Activated CD8-positive, alpha-beta T cell treated with anti-CD3 and anti-CD28 coated beads, Interleukin-2, amount 10 ng/mL, durations not matched to agents 7 days and 5 days (primary cell): ENCODE measurements at regions not wholly inside any gene's neighbourhood (a gene's known extent, or its start where the extent isn't known, plus 50 kb on each side); places are given as distances from the start of the nearest gene placed in this dataset.
"Not testable (repeated sequence)": the region's sequence is repeated elsewhere in the genome, so short reads cannot be mapped to it uniquely, and the experiment has no call there.

Experiments used
- ATAC-seq: fragments of 150-1000 bp; cut with Tn5 transposase; one replicate; pipeline ENCODE4 v1.10.0; 2021; ENCODE audit warnings: moderate library complexity
- CTCF ChIA-PET: fragments of 350-600 bp; sonication (Branson Sonifier 250); formaldehyde crosslinking; loops from one replicate; lab custom pipeline; 2021; ENCODE audit warnings: antibody characterized with exemption; lab: Charles Lee
- POLR2A ChIA-PET: fragments of 350-600 bp; sonication (Branson Sonifier 250); formaldehyde crosslinking; loops from one replicate; lab custom pipeline; 2021; ENCODE audit warnings: antibody characterized with exemption; lab: Charles Lee
- DNase-seq: peaks from one replicate; pipeline ENCODE4 v3.0.0-alpha.2; 2020
- H3K27ac Mint-ChIP-seq: one replicate; pipeline ENCODE4 v1.8.0; 2021; ENCODE audit warnings: mild to moderate bottlenecking, mixed read lengths
- H3K27me3 Mint-ChIP-seq: one replicate; pipeline ENCODE4 v1.8.0; 2021; ENCODE audit warnings: low read depth, mixed read lengths
- H3K36me3 Mint-ChIP-seq: one replicate; pipeline ENCODE4 v1.8.0; 2021; ENCODE audit warnings: low read depth, mixed read lengths
- H3K4me1 Mint-ChIP-seq: one replicate; pipeline ENCODE4 v1.8.0; 2021; ENCODE audit warnings: low read depth, mixed read lengths
- H3K4me3 Mint-ChIP-seq: one replicate; pipeline ENCODE4 v1.8.0; 2021; ENCODE audit warnings: mild to moderate bottlenecking, mixed read lengths
- H3K9me3 Mint-ChIP-seq: one replicate; pipeline ENCODE4 v1.8.0; 2022; ENCODE audit warnings: mixed read lengths; ENCODE audit not compliant: insufficient read depth

- no peak overlapping the region for H3K27ac Mint-ChIP-seq
- ChIA-PET CTCF (no interaction called here), POLR2A (no interaction called here)
- no peaks in the 10 kb centered on the region for H3K27me3 Mint-ChIP-seq
- DNase-seq (no peak), ATAC-seq (no peak)
- no peaks in the 10 kb centered on the region for H3K4me1 Mint-ChIP-seq
- no peaks in the 10 kb centered on the region for H3K9me3 Mint-ChIP-seq
- H3K36me3 Mint-ChIP-seq = no peaks in the 10 kb centered on the region
- no peak overlapping the region for H3K4me3 Mint-ChIP-seq
Measured at GRCh38 chr5:57937501-57938173, 455.0 kb upstream of the ACTBL2 start.

- DNase-seq (no peak), ATAC-seq (no peak)
- POLR2A ChIA-PET = no interaction called here
- CTCF ChIA-PET = no interaction called here
- Mint-ChIP-seq H3K36me3 (no peaks in the 10 kb centered on the region), H3K4me1 (no peaks in the 10 kb centered on the region), H3K9me3 (no peaks in the 10 kb centered on the region), H3K27me3 (no peaks in the 10 kb centered on the region), H3K4me3 (no peak overlapping the region), H3K27ac (no peak overlapping the region)
Measured at GRCh38 chr5:57937025-57937424, 454.4 kb upstream of the ACTBL2 start.

DNA sequence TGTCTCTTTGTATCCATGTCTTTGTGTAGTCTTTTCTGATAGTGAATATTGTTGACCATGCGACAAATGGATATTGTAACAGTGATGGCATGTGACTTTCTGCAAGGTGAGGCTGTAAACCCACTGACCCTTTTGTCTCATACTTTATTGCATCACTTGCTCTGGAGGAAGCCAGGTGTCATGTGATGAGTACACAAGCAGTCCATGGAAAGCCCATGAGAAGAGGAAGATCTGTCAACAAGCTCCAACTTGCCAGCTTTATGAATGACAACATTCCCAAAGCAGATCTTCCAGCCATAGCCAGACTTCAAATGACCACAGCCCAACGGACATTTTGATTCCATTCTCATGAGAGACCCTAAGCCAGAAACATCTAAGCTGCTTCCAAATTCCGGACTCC lies 450.1 kb upstream of the ACTBL2 start:
- H3K27ac Mint-ChIP-seq = no peak overlapping the region
- no peaks in the 10 kb centered on the region for H3K9me3 Mint-ChIP-seq
- H3K36me3 Mint-ChIP-seq = no peaks in the 10 kb centered on the region
- no peak for DNase-seq
- ATAC-seq = no peak
- H3K27me3 Mint-ChIP-seq = no peaks in the 10 kb centered on the region
- ChIA-PET POLR2A (no interaction called here), CTCF (no interaction called here)
- H3K4me3 Mint-ChIP-seq = no peak overlapping the region
- H3K4me1 Mint-ChIP-seq = no peaks in the 10 kb centered on the region

GRCh38 chr5:57931807-57932206 lies 449.2 kb upstream of the ACTBL2 start:
- Mint-ChIP-seq H3K4me1 (no peaks in the 10 kb centered on the region), H3K36me3 (no peaks in the 10 kb centered on the region), H3K4me3 (no peak overlapping the region), H3K9me3 (no peaks in the 10 kb centered on the region), H3K27me3 (no peaks in the 10 kb centered on the region), H3K27ac (no peak overlapping the region)
- ChIA-PET POLR2A (no interaction called here), CTCF (no interaction called here)
- DNase-seq (no peak), ATAC-seq (no peak)

GRCh38 chr5:57931352-57931751 lies 448.7 kb upstream of the ACTBL2 start:
- Mint-ChIP-seq H3K4me1 (no peaks in the 10 kb centered on the region), H3K36me3 (no peaks in the 10 kb centered on the region), H3K27me3 (no peaks in the 10 kb centered on the region), H3K9me3 (no peaks in the 10 kb centered on the region), H3K27ac (no peak overlapping the region), H3K4me3 (no peak overlapping the region)
- POLR2A ChIA-PET = no interaction called here
- CTCF ChIA-PET = no interaction called here
- ATAC-seq = no peak
- DNase-seq = no peak

DNA sequence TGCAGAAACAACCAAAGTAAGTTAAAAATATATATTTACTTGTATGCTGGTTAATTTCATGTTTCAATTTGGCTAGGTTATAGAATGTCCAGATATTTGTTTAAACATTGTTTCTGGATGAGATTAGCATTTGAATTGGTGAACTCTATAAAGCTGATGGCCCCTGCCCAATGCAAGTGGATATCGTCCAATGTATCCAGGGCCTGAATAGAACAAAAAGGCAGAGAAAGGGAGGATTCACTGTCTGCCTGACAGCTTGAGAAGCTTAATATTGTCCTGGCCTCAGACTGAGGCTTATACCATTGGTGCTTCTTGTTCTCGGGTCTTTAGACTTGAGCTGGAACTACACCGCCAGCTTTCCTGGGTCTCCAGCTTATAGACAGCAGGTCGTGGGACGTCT lies 446.7 kb upstream of the ACTBL2 start:
- Mint-ChIP-seq H3K27me3 (no peaks in the 10 kb centered on the region), H3K4me3 (no peak overlapping the region), H3K27ac (no peak overlapping the region), H3K9me3 (no peaks in the 10 kb centered on the region), H3K36me3 (no peaks in the 10 kb centered on the region), H3K4me1 (no peaks in the 10 kb centered on the region)
- DNase-seq (no peak), ATAC-seq (no peak)
- ChIA-PET CTCF (no interaction called here), POLR2A (no interaction called here)

DNA sequence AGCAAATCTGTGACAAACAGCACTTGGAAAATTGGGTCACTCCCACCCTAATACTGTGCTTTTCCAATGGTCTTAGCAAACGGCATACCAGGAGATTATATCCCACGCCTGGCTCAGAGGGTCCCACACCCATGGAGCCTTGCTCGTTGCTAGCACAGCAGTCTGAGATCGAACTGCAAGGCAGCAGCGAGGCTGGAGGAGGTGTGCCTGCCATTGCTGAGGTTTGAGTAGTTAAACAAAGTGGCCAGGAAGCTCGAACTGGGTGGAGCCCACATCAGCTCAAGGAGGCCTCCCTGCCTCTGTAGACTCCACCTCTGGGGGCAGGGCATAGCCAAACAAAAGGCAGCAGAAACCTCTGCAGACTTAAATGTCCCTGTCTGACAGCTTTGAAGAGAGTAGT lies 440.5 kb upstream of the ACTBL2 start:
- H3K27me3 Mint-ChIP-seq, H3K36me3 Mint-ChIP-seq, H3K4me3 Mint-ChIP-seq, ATAC-seq, H3K9me3 Mint-ChIP-seq, DNase-seq, CTCF ChIA-PET, H3K4me1 Mint-ChIP-seq, H3K27ac Mint-ChIP-seq, POLR2A ChIA-PET: not testable (repeated sequence)

DNA sequence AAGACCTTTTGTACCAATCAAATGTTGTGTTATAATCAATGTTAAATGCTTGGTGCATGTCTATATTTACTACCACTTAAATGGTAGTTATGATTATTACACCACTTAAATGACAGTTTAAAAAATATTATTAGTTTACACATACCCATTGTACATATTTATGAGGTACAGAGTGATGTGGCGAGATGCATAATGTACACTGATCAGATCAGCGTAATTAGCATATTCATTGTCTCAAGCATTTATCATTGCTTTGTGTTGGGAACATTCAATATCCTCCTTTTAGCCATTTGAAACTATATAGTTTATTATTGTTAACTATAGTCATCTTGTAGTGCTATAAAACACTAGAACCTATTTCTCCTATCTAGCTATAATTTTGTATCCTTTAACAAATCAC lies 434.4 kb upstream of the ACTBL2 start:
- no peaks in the 10 kb centered on the region for H3K9me3 Mint-ChIP-seq
- CTCF ChIA-PET = no interaction called here
- POLR2A ChIA-PET = no interaction called here
- H3K4me3 Mint-ChIP-seq = no peak overlapping the region
- DNase-seq (no peak), ATAC-seq (no peak)
- no peaks in the 10 kb centered on the region for H3K27me3 Mint-ChIP-seq
- H3K27ac Mint-ChIP-seq = no peak overlapping the region
- no peaks in the 10 kb centered on the region for H3K4me1 Mint-ChIP-seq
- no peaks in the 10 kb centered on the region for H3K36me3 Mint-ChIP-seq

GRCh38 chr5:57915536-57915935 lies 432.9 kb upstream of the ACTBL2 start:
- no peak overlapping the region for H3K27ac Mint-ChIP-seq
- ChIA-PET POLR2A (no interaction called here), CTCF (no interaction called here)
- ATAC-seq (no peak), DNase-seq (no peak)
- H3K4me1 Mint-ChIP-seq = no peaks in the 10 kb centered on the region
- H3K36me3 Mint-ChIP-seq = no peaks in the 10 kb centered on the region
- H3K9me3 Mint-ChIP-seq = no peaks in the 10 kb centered on the region
- H3K27me3 Mint-ChIP-seq = no peaks in the 10 kb centered on the region
- H3K4me3 Mint-ChIP-seq = no peak overlapping the region

GRCh38 chr5:57911438-57911837 lies 428.8 kb upstream of the ACTBL2 start:
- Mint-ChIP-seq H3K4me1 (no peaks in the 10 kb centered on the region), H3K27me3 (no peaks in the 10 kb centered on the region), H3K27ac (no peak overlapping the region), H3K36me3 (no peaks in the 10 kb centered on the region), H3K4me3 (no peak overlapping the region), H3K9me3 (no peaks in the 10 kb centered on the region)
- DNase-seq (no peak), ATAC-seq (no peak)
- ChIA-PET POLR2A (no interaction called here), CTCF (no interaction called here)

- H3K4me1 Mint-ChIP-seq = no peaks in the 10 kb centered on the region
- DNase-seq (no peak), ATAC-seq (no peak)
- H3K27ac Mint-ChIP-seq = no peak overlapping the region
- no peak overlapping the region for H3K4me3 Mint-ChIP-seq
- H3K9me3 Mint-ChIP-seq = no peaks in the 10 kb centered on the region
- H3K27me3 Mint-ChIP-seq = peaks cover 2% of the 10 kb centered on the region
- ChIA-PET POLR2A (no interaction called here), CTCF (no interaction called here)
- no peaks in the 10 kb centered on the region for H3K36me3 Mint-ChIP-seq
Measured at GRCh38 chr5:57906671-57907070, 424.1 kb upstream of the ACTBL2 start.

DNA sequence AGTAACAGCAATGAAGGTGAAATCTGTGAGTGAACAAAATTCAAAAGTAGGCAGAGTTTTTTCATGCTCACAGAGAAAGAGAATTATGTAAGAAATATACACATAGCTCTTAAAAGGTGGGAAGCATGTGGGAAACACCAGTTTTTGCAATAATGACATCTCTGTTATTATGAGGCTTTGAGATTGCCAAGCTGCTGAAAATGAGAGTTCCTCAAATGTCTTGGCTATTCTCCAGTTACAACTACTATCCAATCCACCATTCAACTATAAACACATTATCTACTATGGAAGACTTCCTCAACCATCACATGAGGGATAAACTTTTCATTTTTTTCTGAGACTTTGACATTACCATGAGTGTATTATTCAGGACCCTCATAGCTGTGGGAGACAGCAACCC lies 420.8 kb upstream of the ACTBL2 start:
- CTCF ChIA-PET = no interaction called here
- H3K36me3 Mint-ChIP-seq = no peaks in the 10 kb centered on the region
- no peak overlapping the region for H3K4me3 Mint-ChIP-seq
- no peak for ATAC-seq
- H3K27me3 Mint-ChIP-seq = peaks cover 2% of the 10 kb centered on the region
- H3K9me3 Mint-ChIP-seq = no peaks in the 10 kb centered on the region
- no peaks in the 10 kb centered on the region for H3K4me1 Mint-ChIP-seq
- DNase-seq = no peak
- POLR2A ChIA-PET = no interaction called here
- H3K27ac Mint-ChIP-seq = no peak overlapping the region

DNA sequence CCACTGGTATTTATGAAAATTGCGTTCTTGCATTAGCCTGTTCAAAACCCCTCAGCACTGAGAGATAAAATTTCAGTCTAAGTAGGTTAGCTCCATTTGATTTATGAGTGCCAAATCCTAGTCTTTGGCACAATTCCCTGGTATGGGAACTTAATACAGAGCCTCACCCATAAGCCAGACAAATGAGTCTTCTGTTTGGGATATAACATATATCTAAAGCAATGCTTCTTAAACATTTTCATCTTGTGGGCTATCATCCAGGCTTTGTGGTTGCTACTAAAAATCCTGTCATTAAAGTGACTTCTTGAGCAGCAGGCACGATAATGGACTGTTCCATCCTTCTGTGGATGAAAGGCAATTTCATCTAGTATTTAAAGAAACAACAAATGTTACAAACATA lies 419.5 kb upstream of the ACTBL2 start:
- no peak overlapping the region for H3K27ac Mint-ChIP-seq
- no peaks in the 10 kb centered on the region for H3K36me3 Mint-ChIP-seq
- no peak for ATAC-seq
- H3K9me3 Mint-ChIP-seq = no peaks in the 10 kb centered on the region
- H3K4me3 Mint-ChIP-seq = no peak overlapping the region
- H3K4me1 Mint-ChIP-seq = no peaks in the 10 kb centered on the region
- POLR2A ChIA-PET = no interaction called here
- CTCF ChIA-PET = no interaction called here
- peaks cover 2% of the 10 kb centered on the region for H3K27me3 Mint-ChIP-seq
- no peak for DNase-seq
